ENCODE measurements at regions not wholly inside any gene's neighbourhood (a gene's known extent, or its start where the extent isn't known, plus 50 kb on each side); places are given as distances from the start of the nearest gene placed in this dataset.

- TF ChIP-seq CTCF (conservative IDR thresholded peaks at IDR 0.05; ENCODE audit: low read depth in 2 of 2) = no peak
These were observed 112.4 kb upstream of the BNC2 start (continued) for GRCh38 chr9:16982780-16983310.

GRCh38 chr9:16976427-16976826 is 106.0 kb upstream of the BNC2 start:
- Histone ChIP-seq H3K4me3 (no peak overlapping the region), H4K20me1 (replicated peaks; ENCODE audit: insufficient read depth) (no peaks in the 10 kb centered on the region), H3K9me2 (ENCODE audit: insufficient read depth) (no peaks in the 10 kb centered on the region), H2AFZ (no peak overlapping the region), H3K79me2 (replicated peaks; ENCODE audit: insufficient read depth) (no peaks in the 10 kb centered on the region), H3K4me1 (ENCODE audit: insufficient read depth) (no peaks in the 10 kb centered on the region), H3K4me2 (no peak overlapping the region), H3K27me3 (ENCODE audit: insufficient read depth) (no peaks in the 10 kb centered on the region), H3K27ac (ENCODE audit: low read depth) (no peak overlapping the region), H3K36me3 (ENCODE audit: insufficient read depth) (no peaks in the 10 kb centered on the region), H3F3A (replicated peaks; ENCODE audit: low read depth) (no peaks in the 10 kb centered on the region)
- ATAC-seq (no peak), DNase-seq (ENCODE audit: low spot score) (no peak)
- Mint-ChIP-seq H3K36me3 (ENCODE audit: low read depth) (peaks cover 20% of the 10 kb centered on the region), H3K9me3 (peaks cover 28% of the 10 kb centered on the region; the same call in 2 of the 3 replicates), H3K4me1 (no peaks in the 10 kb centered on the region), H3K4me3 (no peak overlapping the region), H3K27me3 (ENCODE audit: insufficient read depth, low read depth, poor library complexity) (peaks cover 6% of the 10 kb centered on the region), H3K27ac (no peak overlapping the region)
- no peak for TF ChIP-seq REST (IDR thresholded peaks at IDR 0.05; ENCODE audit: unreplicated experiment)
- no peak for TF ChIP-seq EZH2phosphoT487 (IDR thresholded peaks at IDR 0.05; ENCODE audit: unreplicated experiment)
- no peak for TF ChIP-seq STAT1 (IDR thresholded peaks at IDR 0.05; ENCODE audit: unreplicated experiment)

- Histone ChIP-seq H3K79me2 (replicated peaks; ENCODE audit: insufficient read depth) (no peaks in the 10 kb centered on the region), H3K27me3 (ENCODE audit: insufficient read depth) (no peaks in the 10 kb centered on the region), H3K9me2 (ENCODE audit: insufficient read depth) (peaks cover 5% of the 10 kb centered on the region; the same call in 1 of the 2 replicates), H2AFZ (no peak overlapping the region), H3K4me3 (no peak overlapping the region), H3K4me2 (no peak overlapping the region), H4K20me1 (replicated peaks; ENCODE audit: insufficient read depth) (no peaks in the 10 kb centered on the region), H3K27ac (ENCODE audit: low read depth) (no peak overlapping the region), H3F3A (replicated peaks; ENCODE audit: low read depth) (no peaks in the 10 kb centered on the region), H3K36me3 (ENCODE audit: insufficient read depth) (no peaks in the 10 kb centered on the region), H3K4me1 (ENCODE audit: insufficient read depth) (no peaks in the 10 kb centered on the region)
- H3K4me3 Mint-ChIP-seq = no peak overlapping the region
- peaks cover 20% of the 10 kb centered on the region for H3K36me3 Mint-ChIP-seq (ENCODE audit: low read depth)
- no peak overlapping the region for H3K27ac Mint-ChIP-seq
- peaks cover 28% of the 10 kb centered on the region; the same call in 2 of the 3 replicates for H3K9me3 Mint-ChIP-seq
- no peak for ATAC-seq
- no peak for TF ChIP-seq ZNF462 (CRISPR knock-in tag; IDR thresholded peaks at IDR 0.05)
- DNase-seq (ENCODE audit: low spot score) = no peak
- no peaks in the 10 kb centered on the region for H3K4me1 Mint-ChIP-seq
- peaks cover 6% of the 10 kb centered on the region for H3K27me3 Mint-ChIP-seq (ENCODE audit: insufficient read depth, low read depth, poor library complexity)
These were observed 104.0 kb upstream of the BNC2 start for GRCh38 chr9:16974436-16974835.
